SH-SY5Y (cell line): ENCODE measurements at regions not wholly inside any gene's neighbourhood (a gene's known extent, or its start where the extent isn't known, plus 50 kb on each side); places are given as distances from the start of the nearest gene placed in this dataset.

ENCODE experiments used
- GATA2 ChIP-seq: IDR thresholded peaks from 2 replicates; pipeline ENCODE4 v1.6.1; 2011; ENCODE audit warnings: mild to moderate bottlenecking, low read depth, low read length
- GATA3 ChIP-seq: IDR thresholded peaks from 2 replicates; pipeline ENCODE4 v1.6.1; 2011; ENCODE audit warnings: low read depth, mild to moderate bottlenecking, low read length, moderate library complexity

DNA sequence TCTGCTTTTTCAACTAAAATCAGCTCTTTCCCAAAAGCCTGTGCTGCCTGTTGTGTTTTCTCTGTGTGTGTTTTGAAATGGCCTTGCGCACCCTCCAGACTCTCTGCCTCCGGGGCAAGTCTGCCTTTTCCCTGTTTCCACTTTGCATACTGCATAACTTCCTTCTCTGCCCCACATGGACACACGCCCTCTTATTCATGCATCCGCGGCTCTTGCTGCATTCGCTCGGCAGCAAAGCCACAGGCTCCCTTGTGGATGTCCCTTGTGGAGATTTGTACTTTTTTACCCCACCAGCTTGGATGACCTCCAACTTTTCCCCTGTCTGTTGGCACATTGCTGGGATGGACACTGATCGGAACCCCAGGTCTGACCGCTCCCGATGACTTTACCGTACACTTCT, 147.6 kb downstream of the ADSS2 start:
- TF ChIP-seq GATA2, result no peak
- TF ChIP-seq GATA3, result no peak
